OCI-LY7 (cell line): ENCODE measurements at regions not wholly inside any gene's neighbourhood (a gene's known extent, or its start where the extent isn't known, plus 50 kb on each side); places are given as distances from the start of the nearest gene placed in this dataset.

ENCODE experiments used
- BruUV-seq: library from RNA; stranded (reverse); fragments of 400-500 nt; replicated peaks from 2 replicates; lab custom pipeline; 2021; lab: Mats Ljungman, UMichigan
- CTCF ChIA-PET: fragments of 300-600 bp; sonication (Branson Sonifier 250); formaldehyde crosslinking; loops from one replicate; lab custom pipeline; 2022; ENCODE audit warnings: antibody characterized with exemption; ENCODE audit not compliant: unreplicated experiment; lab: Charles Lee
- POLR2A ChIA-PET: fragments of 300-600 bp; sonication (Branson Sonifier 250); formaldehyde crosslinking; loops from one replicate; lab custom pipeline; 2022; ENCODE audit warnings: antibody characterized with exemption; lab: Charles Lee
- DNase-seq: peaks from one replicate; pipeline ENCODE4 v3.0.0-alpha.2; 2015; ENCODE audit warnings: low spot score
- H2AFZ ChIP-seq: fragments of 200-600 bp; sonication (generic), shearing (Covaris generic); 2 replicates; pipeline ENCODE4 v1.6.1; 2014; ENCODE audit warnings: mild to moderate bottlenecking, antibody characterized with exemption, low read length, moderate library complexity
- H3K27ac ChIP-seq: fragments of 200-600 bp; sonication (generic); 2 replicates; pipeline ENCODE4 v1.5.1; 2014; ENCODE audit warnings: mixed run types, low read depth, mild to moderate bottlenecking, moderate library complexity, low read length, inconsistent platforms; ENCODE audit not compliant: poor library complexity, severe bottlenecking
- H3K36me3 ChIP-seq: fragments of 200-600 bp; sonication (generic); 2 replicates; pipeline ENCODE4 v1.6.1; 2014; ENCODE audit warnings: mild to moderate bottlenecking, antibody characterized with exemption, low read length, moderate library complexity, mixed read lengths; ENCODE audit not compliant: insufficient read depth
- H3K4me1 ChIP-seq: fragments of 200-600 bp; sonication (generic); 2 replicates; pipeline ENCODE4 v1.5.1; 2014; ENCODE audit warnings: mild to moderate bottlenecking, low read length; ENCODE audit not compliant: insufficient read depth, poor library complexity, severe bottlenecking
- H3K4me2 ChIP-seq: fragments of 200-600 bp; sonication (generic); 2 replicates; pipeline ENCODE4 v1.6.1; 2014; ENCODE audit warnings: mild to moderate bottlenecking, low read length
- H3K4me3 ChIP-seq: fragments of 200-600 bp; sonication (generic); 2 replicates; pipeline ENCODE4 v1.5.1; 2014; ENCODE audit warnings: mild to moderate bottlenecking, low read depth, low read length; ENCODE audit not compliant: poor library complexity, severe bottlenecking
- H3K79me2 ChIP-seq: fragments of 200-600 bp; sonication (generic); 2 replicates; pipeline ENCODE4 v1.6.1; 2016; ENCODE audit warnings: low read depth, mild to moderate bottlenecking, low read length, moderate library complexity, mixed read lengths; ENCODE audit not compliant: insufficient read depth
- H3K9me2 ChIP-seq: fragments of 200-600 bp; sonication (generic); 2 replicates; pipeline ENCODE4 v1.6.1; 2016; ENCODE audit warnings: mild to moderate bottlenecking, low read length, mixed read lengths; ENCODE audit not compliant: insufficient read depth
- H3K9me3 ChIP-seq: fragments of 200-600 bp; sonication (generic); 2 replicates; pipeline ENCODE4 v1.6.1; 2014; ENCODE audit warnings: mild to moderate bottlenecking, mixed run types, low read length, mixed read lengths
- H4K20me1 ChIP-seq: fragments of 200-600 bp; sonication (generic); 2 replicates; pipeline ENCODE4 v1.6.1; 2014; ENCODE audit warnings: mild to moderate bottlenecking, antibody characterized with exemption, low read length, moderate library complexity, mixed read lengths; ENCODE audit not compliant: insufficient read depth
- EZH2phosphoT487 ChIP-seq: fragments of 200-600 bp; sonication (generic); IDR thresholded peaks from 2 replicates; pipeline ENCODE4 v1.6.1; 2018; ENCODE audit warnings: low read depth, borderline replicate concordance, mild to moderate bottlenecking, mixed run types, antibody characterized with exemption, low read length, moderate library complexity, mixed read lengths
- intact Hi-C: fragments of 100-400 bp; cut with micrococcal nuclease; formaldehyde crosslinking; loops from one replicate; pipeline ENCODE4 v1.10.0; 2022; ENCODE audit not compliant: unreplicated experiment
- TF ChIP-seq, protein P1 (sequence below): fragments of 200-600 bp; sonication (generic); conservative IDR thresholded peaks from 2 replicates; pipeline ENCODE4 v1.5.1; 2014; ENCODE audit warnings: mild to moderate bottlenecking, antibody characterized with exemption, low read length, moderate library complexity, mixed read lengths

DNA sequence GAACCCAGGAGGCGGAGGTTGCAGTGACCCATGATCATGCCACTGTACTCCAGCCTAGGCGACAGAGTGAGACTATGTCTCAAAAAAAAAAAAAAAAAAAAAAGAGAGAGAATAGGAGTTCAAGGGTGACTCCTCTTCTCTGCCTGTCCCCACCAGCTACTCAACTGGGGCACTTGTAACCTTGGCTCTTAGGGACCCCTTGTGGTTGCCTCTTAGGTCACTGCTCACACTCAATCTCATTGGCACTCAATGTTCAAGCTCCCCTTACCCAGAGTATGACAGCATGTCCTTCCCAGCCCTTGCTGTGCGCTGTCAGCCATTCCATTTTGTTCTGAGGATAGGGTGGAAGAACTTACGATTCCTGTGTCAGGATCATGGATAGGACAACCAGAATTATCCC, 82.4 kb upstream of the BEND4 start:
- no peak for DNase-seq
- POLR2A ChIA-PET, result interaction anchor here (0.6 to 0.7 kb wide), 2 partner anchors 135 to 197 kb away, joined by 5 to 7 read pairs; no protein-coding TSS in a partner anchor
- Histone ChIP-seq H3K4me2 (no peak overlapping the region), H3K4me3 (no peak overlapping the region), H3K9me3 (no peaks in the 10 kb centered on the region), H3K9me2 (no peaks in the 10 kb centered on the region), H3K4me1 (no peaks in the 10 kb centered on the region), H2AFZ (no peak overlapping the region), H4K20me1 (no peaks in the 10 kb centered on the region), H3K79me2 (no peaks in the 10 kb centered on the region), H3K27ac (no peak overlapping the region), H3K36me3 (no peaks in the 10 kb centered on the region)
- intact Hi-C loops, result no loop called here
- BruUV-seq, result no TSS peak
- CTCF ChIA-PET, result interaction anchor here (0.6 kb wide), 1 partner anchor 181 kb away, joined by 4 read pairs; no protein-coding TSS in a partner anchor
- TF ChIP-seq, protein P1, sequence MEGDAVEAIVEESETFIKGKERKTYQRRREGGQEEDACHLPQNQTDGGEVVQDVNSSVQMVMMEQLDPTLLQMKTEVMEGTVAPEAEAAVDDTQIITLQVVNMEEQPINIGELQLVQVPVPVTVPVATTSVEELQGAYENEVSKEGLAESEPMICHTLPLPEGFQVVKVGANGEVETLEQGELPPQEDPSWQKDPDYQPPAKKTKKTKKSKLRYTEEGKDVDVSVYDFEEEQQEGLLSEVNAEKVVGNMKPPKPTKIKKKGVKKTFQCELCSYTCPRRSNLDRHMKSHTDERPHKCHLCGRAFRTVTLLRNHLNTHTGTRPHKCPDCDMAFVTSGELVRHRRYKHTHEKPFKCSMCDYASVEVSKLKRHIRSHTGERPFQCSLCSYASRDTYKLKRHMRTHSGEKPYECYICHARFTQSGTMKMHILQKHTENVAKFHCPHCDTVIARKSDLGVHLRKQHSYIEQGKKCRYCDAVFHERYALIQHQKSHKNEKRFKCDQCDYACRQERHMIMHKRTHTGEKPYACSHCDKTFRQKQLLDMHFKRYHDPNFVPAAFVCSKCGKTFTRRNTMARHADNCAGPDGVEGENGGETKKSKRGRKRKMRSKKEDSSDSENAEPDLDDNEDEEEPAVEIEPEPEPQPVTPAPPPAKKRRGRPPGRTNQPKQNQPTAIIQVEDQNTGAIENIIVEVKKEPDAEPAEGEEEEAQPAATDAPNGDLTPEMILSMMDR, result no peak
- no peak for TF ChIP-seq EZH2phosphoT487

DNA sequence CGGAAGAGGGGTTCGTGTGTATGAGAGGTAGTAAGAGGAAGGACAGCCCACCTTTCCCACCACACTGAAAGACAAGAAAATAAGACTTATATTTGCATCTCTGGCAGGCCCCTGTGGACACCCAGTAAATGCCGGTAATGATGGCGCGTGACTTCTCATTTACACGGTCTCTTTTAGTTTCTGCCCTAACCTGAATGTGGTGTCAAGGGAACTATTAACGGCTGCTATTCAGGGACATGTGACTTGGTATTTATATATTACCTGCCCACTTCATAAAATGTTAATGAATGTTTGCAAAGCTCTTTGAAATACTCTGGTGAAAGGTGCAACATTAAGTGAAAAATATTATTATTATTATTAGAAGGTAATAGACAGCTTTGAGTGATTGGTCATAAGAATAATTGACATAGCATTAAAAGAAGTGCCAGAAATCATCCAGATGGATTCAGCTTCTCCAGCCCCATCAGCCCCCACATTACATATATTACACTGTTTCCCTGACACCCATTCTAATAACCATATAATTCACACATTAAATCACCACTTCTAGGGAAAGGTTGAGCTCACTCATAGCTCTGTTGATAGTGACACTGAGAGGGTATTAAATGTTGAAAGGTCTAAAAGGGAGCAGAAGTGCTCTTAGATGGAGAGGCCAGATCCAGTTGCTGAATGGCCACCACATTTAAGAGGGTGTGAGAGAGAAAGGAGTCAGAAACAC, 83.0 kb upstream of the BEND4 start:
- no TSS peak for BruUV-seq
- Histone ChIP-seq H3K9me2 (no peaks in the 10 kb centered on the region), H3K4me3 (no peak overlapping the region), H3K79me2 (no peaks in the 10 kb centered on the region), H3K9me3 (no peaks in the 10 kb centered on the region), H3K4me1 (no peaks in the 10 kb centered on the region), H4K20me1 (no peaks in the 10 kb centered on the region), H3K36me3 (no peaks in the 10 kb centered on the region), H2AFZ (no peak overlapping the region), H3K4me2 (no peak overlapping the region), H3K27ac (no peak overlapping the region)
- no peak for DNase-seq
- intact Hi-C loops, result no loop called here
- POLR2A ChIA-PET, result interaction anchor here (0.6 to 0.8 kb wide), 3 partner anchors 136 to 221 kb away, joined by 3 to 7 read pairs (median 5); no protein-coding TSS in a partner anchor
- CTCF ChIA-PET, result no interaction called here
- TF ChIP-seq, protein P1, result no peak
- TF ChIP-seq EZH2phosphoT487, result no peak

DNA sequence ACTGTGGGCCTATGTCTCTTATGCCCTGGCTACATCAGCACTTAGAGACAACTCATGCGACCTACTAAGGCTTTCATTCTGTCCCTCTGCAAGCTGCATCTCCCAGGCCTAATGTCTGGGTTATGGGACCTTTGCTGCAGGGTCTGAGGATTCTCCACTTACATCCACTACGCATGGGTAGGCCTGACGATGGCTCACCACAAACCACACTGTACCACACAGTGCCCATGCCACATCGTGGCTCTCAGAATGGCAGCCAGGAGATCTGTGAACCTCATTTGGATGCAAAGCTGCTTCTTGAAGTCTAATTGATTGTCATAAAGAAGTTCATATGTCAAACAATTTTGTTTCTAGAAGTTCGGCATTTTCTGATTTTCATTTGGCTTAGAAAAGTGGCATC, 84.6 kb upstream of the BEND4 start:
- DNase-seq, result no peak
- no peaks in the 10 kb centered on the region for H3K4me1 ChIP-seq
- H2AFZ ChIP-seq, result no peak overlapping the region
- TF ChIP-seq, protein P1, result no peak
- TF ChIP-seq EZH2phosphoT487, result no peak
- no peak overlapping the region for H3K4me3 ChIP-seq
- POLR2A ChIA-PET, result no interaction called here
- intact Hi-C loops, result no loop called here
- H3K4me2 ChIP-seq, result no peak overlapping the region
- CTCF ChIA-PET, result no interaction called here
- no peaks in the 10 kb centered on the region for H3K9me3 ChIP-seq
- H3K9me2 ChIP-seq, result no peaks in the 10 kb centered on the region
- BruUV-seq, result no TSS peak
- no peaks in the 10 kb centered on the region for H3K79me2 ChIP-seq
- H4K20me1 ChIP-seq, result no peaks in the 10 kb centered on the region
- no peak overlapping the region for H3K27ac ChIP-seq
- H3K36me3 ChIP-seq, result no peaks in the 10 kb centered on the region
